Peyer's patch (tissue), 4 donors: ENCODE measurements at regions not wholly inside any gene's neighbourhood (a gene's known extent, or its start where the extent isn't known, plus 50 kb on each side); places are given as distances from the start of the nearest gene placed in this dataset.

Source experiments
- POLR2A ChIP-seq, 2 donors: fragments of 450-650 bp; IDR thresholded peaks; one replicate each; pipeline ENCODE4 v1.5.1; 2017; ENCODE audit warnings: antibody characterized with exemption in 2 of 2, mild to moderate bottlenecking in 2 of 2, moderate library complexity in 2 of 2
- TF ChIP-seq, protein P1 (sequence below), 6 experiments: fragments of 450-650 bp in 4 of 6; fragments of 200-600 bp in 2 of 6; sonication (generic) in 1 of 6; IDR thresholded peaks; one replicate each; pipeline ENCODE4 v1.5.1; 2017 to 2019; ENCODE audit warnings: antibody characterized with exemption in 6 of 6, mild to moderate bottlenecking in 3 of 6, moderate library complexity in 1 of 6

DNA sequence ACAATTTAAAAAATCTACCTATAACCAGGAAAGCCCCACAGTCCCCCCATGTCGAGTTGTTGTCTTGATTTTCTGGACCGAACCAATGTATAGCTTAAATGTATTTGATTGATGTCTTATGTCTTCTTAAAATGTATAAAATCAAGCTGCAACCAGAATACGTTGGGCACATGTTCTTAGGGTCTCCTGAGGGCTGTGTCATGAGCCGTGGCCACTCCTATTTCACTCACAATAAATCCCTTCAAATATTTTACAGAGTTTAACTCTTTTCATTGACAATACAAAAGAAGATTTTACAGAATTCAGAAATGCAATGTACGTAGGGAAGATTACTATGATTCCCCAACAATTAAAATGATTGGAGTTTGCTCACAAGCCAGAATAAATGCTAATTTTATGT, 428.7 kb upstream of the RAG2 start:
- TF ChIP-seq, protein P1, sequence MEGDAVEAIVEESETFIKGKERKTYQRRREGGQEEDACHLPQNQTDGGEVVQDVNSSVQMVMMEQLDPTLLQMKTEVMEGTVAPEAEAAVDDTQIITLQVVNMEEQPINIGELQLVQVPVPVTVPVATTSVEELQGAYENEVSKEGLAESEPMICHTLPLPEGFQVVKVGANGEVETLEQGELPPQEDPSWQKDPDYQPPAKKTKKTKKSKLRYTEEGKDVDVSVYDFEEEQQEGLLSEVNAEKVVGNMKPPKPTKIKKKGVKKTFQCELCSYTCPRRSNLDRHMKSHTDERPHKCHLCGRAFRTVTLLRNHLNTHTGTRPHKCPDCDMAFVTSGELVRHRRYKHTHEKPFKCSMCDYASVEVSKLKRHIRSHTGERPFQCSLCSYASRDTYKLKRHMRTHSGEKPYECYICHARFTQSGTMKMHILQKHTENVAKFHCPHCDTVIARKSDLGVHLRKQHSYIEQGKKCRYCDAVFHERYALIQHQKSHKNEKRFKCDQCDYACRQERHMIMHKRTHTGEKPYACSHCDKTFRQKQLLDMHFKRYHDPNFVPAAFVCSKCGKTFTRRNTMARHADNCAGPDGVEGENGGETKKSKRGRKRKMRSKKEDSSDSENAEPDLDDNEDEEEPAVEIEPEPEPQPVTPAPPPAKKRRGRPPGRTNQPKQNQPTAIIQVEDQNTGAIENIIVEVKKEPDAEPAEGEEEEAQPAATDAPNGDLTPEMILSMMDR (IDR thresholded peaks at IDR 0.05) = no peak
- TF ChIP-seq POLR2A (IDR thresholded peaks at IDR 0.05) = no peak
